Heart right ventricle (tissue), 16 donors: ENCODE measurements at regions not wholly inside any gene's neighbourhood (a gene's known extent, or its start where the extent isn't known, plus 50 kb on each side); places are given as distances from the start of the nearest gene placed in this dataset.

Experiments used
- ATAC-seq, 8 donors: fragments of 200-7000 bp; cut with Tn5 transposase; one replicate each; pipeline ENCODE4 v1.9.1; 2020; ENCODE audit warnings: mild to moderate bottlenecking in 8 of 8, moderate library complexity in 8 of 8, moderate number of reproducible peaks in 1 of 8
- DNase-seq, 2 donors: peaks; one replicate each; pipeline ENCODE4 v3.0.0-alpha.2; 2020
- H3K27ac ChIP-seq, 10 donors: fragments of 200-600 bp; sonication (generic) in 2 of 10; one replicate each; pipeline versions ENCODE4 v1.5.0 to v1.8.0; 2020 to 2022; ENCODE audit warnings: mild to moderate bottlenecking in 3 of 10
- H3K27me3 ChIP-seq, 7 donors: fragments of 200-600 bp; one replicate each; pipeline ENCODE4 v1.8.0; 2021 to 2022; ENCODE audit warnings: mild to moderate bottlenecking in 2 of 7
- H3K36me3 ChIP-seq, 9 donors: fragments of 200-600 bp; sonication (generic) in 1 of 9; one replicate each; pipeline versions ENCODE4 v1.5.0 to v1.8.0; 2020 to 2022; ENCODE audit warnings: mild to moderate bottlenecking in 2 of 9
- H3K4me1 ChIP-seq, 9 donors: fragments of 200-600 bp; sonication (generic) in 1 of 9; one replicate each; pipeline versions ENCODE4 v1.5.0 to v1.8.0; 2020 to 2022; ENCODE audit warnings: mild to moderate bottlenecking in 4 of 9
- H3K4me3 ChIP-seq, 10 donors: fragments of 200-600 bp; sonication (generic) in 2 of 10; one replicate each; pipeline versions ENCODE4 v1.5.0 to v1.8.0; 2020 to 2022; ENCODE audit warnings: mild to moderate bottlenecking in 7 of 10, moderate library complexity in 2 of 10
- H3K9me3 ChIP-seq, 11 donors: fragments of 200-600 bp in 10 of 11; sonication (generic) in 2 of 11; one replicate each; pipeline versions ENCODE4 v1.5.0 to v1.8.0; 2013 to 2022; ENCODE audit warnings: mild to moderate bottlenecking in 2 of 11, control low read depth in 1 of 11, moderate library complexity in 1 of 11
- CTCF ChIP-seq, 9 donors: fragments of 200-600 bp; sonication (generic) in 2 of 9; IDR thresholded peaks; one replicate each; pipeline versions ENCODE4 v1.5.0 to v1.8.0; 2021 to 2022; ENCODE audit warnings: antibody characterized with exemption in 9 of 9, mild to moderate bottlenecking in 5 of 9, moderate library complexity in 1 of 9
- WGBS, 2 donors: extraction: QIAGEN DNeasy Blood & Tissue Kit; methylation state at CpG; one replicate each; pipeline ENCODE4 v1.1.7; 2013; ENCODE audit warnings: inconsistent platforms in 1 of 2; 5-methylcytosine and 5-hydroxymethylcytosine counted together
- intact Hi-C, 10 donors: fragments of 100-400 bp; cut with DNase I; formaldehyde crosslinking; loops; one replicate each; pipeline versions ENCODE4 v1.11.1 to v1.14.2; 2022
- donor health status: Arrhythmogenic right ventricular cardiomyopathy.
- donor health status: ischemic (EF 13 %, LVEDD 7.1; RV severe dilation, severe dysfunction).
- donor health status: healthy with polysubstance abuse.
- donor health status: DM: no; HTN: yes; CAD: no.
- donor health status: DM: no; HTN: no; CAD: no.
- donor health status: ischemic (EF 25% LVEDD 6.9; RV normal size, moderate dysfunction).
- donor health status: ischemic (EF 25% LVEDD 5.7; RV mildly dilated, moderate dysfunction).
- donor health status: healthy.
- donor health status: DM: yes; HTN: yes; CAD: no.
- donor health status: Ischemic cardiomyopathy.
- donor health status: ischemic (EF 35%, LVEDD 5.7; RV mildly dilated, moderate dysfunction).
- donor health status: nonischemic (EF 11% LVEDD 7.7; RV severe dilation, severe dysfunction).
- donor health status: DM: yes; HTN: yes; CAD: no.
- donor health status: PGD.
- donor health status: ischemic (EF 29% LVEDD 5.4; RV normal size, mild dysfunction).
- donor health status: nonischemic (EF 23%, LVEDD 6.1; RV moderate dilation, normal function).

DNA sequence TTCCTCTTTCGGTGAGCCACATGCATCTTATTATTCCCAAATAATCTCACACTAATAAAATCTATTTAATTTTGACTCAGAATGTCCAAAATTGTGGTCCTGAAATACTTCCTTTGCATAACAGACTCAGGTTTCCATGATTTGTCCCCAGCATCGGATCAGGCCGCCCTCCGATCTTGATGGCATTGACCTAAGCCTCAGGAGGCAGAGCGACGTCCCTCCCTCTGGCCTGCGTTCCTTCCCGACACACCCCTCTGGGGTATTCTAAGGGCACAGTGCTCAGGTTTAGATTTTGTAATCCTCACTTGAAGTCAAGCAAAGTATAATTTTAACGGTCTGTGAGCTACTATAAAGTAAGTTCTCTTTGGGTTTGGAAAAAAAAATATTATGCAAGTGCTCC is 857.7 kb downstream of the GALR1 start:
- intact Hi-C loops = no loop called here
- no peak overlapping the region for H3K4me3 ChIP-seq
- no peaks in the 10 kb centered on the region for H3K27me3 ChIP-seq
- peaks cover 0 to 5% (median 0%) of the 10 kb centered on the region in 11 donors for H3K9me3 ChIP-seq
- WGBS, 2 donors = 78 to 88% methylated on average over 9 of the region's 9 CpGs
- no peaks in the 10 kb centered on the region for H3K36me3 ChIP-seq
- H3K4me1 ChIP-seq = no peaks in the 10 kb centered on the region
- no peak for TF ChIP-seq CTCF (IDR thresholded peaks at IDR 0.05)
- DNase-seq = no peak
- H3K27ac ChIP-seq = no peak overlapping the region
- no peak for ATAC-seq

DNA sequence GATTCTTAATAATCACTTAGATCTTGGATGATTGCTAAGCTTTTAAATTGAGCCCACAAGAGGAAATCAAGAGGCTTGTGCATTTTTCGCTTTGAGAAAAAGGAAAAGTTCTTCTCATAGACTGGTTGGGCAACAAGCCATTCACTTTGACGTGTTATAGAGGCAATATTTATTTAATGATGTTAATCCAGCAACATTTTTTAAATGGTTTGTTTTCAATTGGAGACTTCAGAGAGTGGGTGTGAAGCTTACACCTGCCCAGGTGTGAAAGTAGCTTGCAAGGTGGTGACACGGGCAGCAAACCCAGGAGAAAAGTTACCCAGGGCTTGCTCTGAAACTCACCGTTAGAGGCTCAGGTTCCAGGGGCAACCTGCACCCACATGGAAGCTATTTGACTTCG is 858.9 kb downstream of the GALR1 start:
- Histone ChIP-seq H3K27me3 (no peaks in the 10 kb centered on the region), H3K27ac (no peak overlapping the region), H3K9me3 (peaks cover 0 to 5% (median 0%) of the 10 kb centered on the region in 11 donors), H3K36me3 (no peaks in the 10 kb centered on the region), H3K4me1 (no peaks in the 10 kb centered on the region), H3K4me3 (no peak overlapping the region)
- ATAC-seq = no peak
- intact Hi-C loops = no loop called here
- DNase-seq = no peak
- 68 to 69% methylated on average over 5 of the region's 5 CpGs for WGBS, 2 donors
- TF ChIP-seq CTCF (IDR thresholded peaks at IDR 0.05) = no peak

- DNase-seq (no peak), ATAC-seq (no peak)
- no peak for TF ChIP-seq CTCF (IDR thresholded peaks at IDR 0.05)
- no peaks in the 10 kb centered on the region for H3K36me3 ChIP-seq
- no peaks in the 10 kb centered on the region for H3K4me1 ChIP-seq
- no peak overlapping the region for H3K4me3 ChIP-seq
- H3K27me3 ChIP-seq = no peaks in the 10 kb centered on the region
- 89 to 92% methylated on average over 22 of the region's 22 CpGs for WGBS, 2 donors
- intact Hi-C loops = no loop called here
- peaks cover 0 to 10% (median 0%) of the 10 kb centered on the region in 11 donors for H3K9me3 ChIP-seq
- no peak overlapping the region for H3K27ac ChIP-seq
These were observed 863.7 kb downstream of the GALR1 start for GRCh38 chr18:78113136-78113939.

- H3K36me3 ChIP-seq = no peaks in the 10 kb centered on the region
- peaks cover 0 to 12% (median 0%) of the 10 kb centered on the region in 11 donors for H3K9me3 ChIP-seq
- H3K27ac ChIP-seq = no peak overlapping the region
- H3K4me1 ChIP-seq = no peaks in the 10 kb centered on the region
- intact Hi-C loops = no loop called here
- no peak overlapping the region for H3K4me3 ChIP-seq
- WGBS, 2 donors = 88 to 89% methylated on average over 7 of the region's 7 CpGs
- TF ChIP-seq CTCF (IDR thresholded peaks at IDR 0.05) = no peak
- H3K27me3 ChIP-seq = no peaks in the 10 kb centered on the region
- DNase-seq (no peak), ATAC-seq (no peak)
These were observed 864.2 kb downstream of the GALR1 start for GRCh38 chr18:78113940-78114251.
